ENCODE measurements at regions not wholly inside any gene's neighbourhood (a gene's known extent, or its start where the extent isn't known, plus 50 kb on each side); places are given as distances from the start of the nearest gene placed in this dataset.

DNA sequence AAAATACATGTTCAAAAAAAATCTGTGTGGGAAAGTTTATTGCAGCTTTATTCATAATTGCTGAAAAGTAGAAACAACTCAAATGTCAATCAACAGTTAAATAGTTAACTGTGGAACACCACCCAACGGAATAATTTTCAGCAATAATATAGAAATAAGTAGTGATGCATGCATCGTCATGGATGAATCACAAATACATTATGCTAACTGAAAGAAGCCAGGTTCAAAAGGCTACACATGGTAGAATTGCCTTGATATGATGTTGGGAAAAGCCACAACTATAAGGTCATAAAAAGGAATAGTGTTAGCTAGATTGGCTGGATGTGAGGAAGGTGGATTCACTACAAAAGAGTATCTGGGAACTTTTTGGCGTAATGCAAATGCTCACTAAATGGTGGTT is 82.0 kb downstream of the GMNC start:
- H3K4me3 ChIP-seq (ENCODE audit: extremely low read depth in 1 of 4, insufficient read depth in 2 of 4, low read depth in 3 of 4, low read length in 4 of 4): no peak overlapping the region
- H2BK20ac ChIP-seq (ENCODE audit: low read length): no peak overlapping the region
- no peak overlapping the region for H3K4me2 ChIP-seq (ENCODE audit: insufficient read depth in 1 of 2, low read depth in 2 of 2, low read length in 2 of 2)
- no peaks in the 10 kb centered on the region for H3K4me1 ChIP-seq (replicated peaks in 1 of 4; ENCODE audit: control insufficient read depth in 3 of 4, insufficient read depth in 4 of 4, low read length in 3 of 4)
- H3K79me1 ChIP-seq (ENCODE audit: low read depth, low read length): no peaks in the 10 kb centered on the region
- no peak for FAIRE-seq
- no peak overlapping the region for H2BK12ac ChIP-seq (ENCODE audit: low read depth, low read length)
- no peak overlapping the region for H3K9ac ChIP-seq (replicated peaks in 1 of 4; ENCODE audit: extremely low read depth in 1 of 4, low read depth in 3 of 4, low read length in 3 of 4)
- no peak overlapping the region for H4K91ac ChIP-seq (replicated peaks; ENCODE audit: insufficient read length, low read length)
- H2BK5ac ChIP-seq (ENCODE audit: low read depth, low read length): no peak overlapping the region
- H3K4ac ChIP-seq (replicated peaks; ENCODE audit: insufficient read length, low read depth, low read length): no peak overlapping the region
- no peak for DNase-seq (ENCODE audit: low read depth in 1 of 2, low spot score in 2 of 2)
- no peak overlapping the region for H2BK120ac ChIP-seq (replicated peaks; ENCODE audit: low read depth, low read length)
- H3K56ac ChIP-seq (replicated peaks; ENCODE audit: insufficient read length, low read depth, low read length): no peak overlapping the region
- no peaks in the 10 kb centered on the region for H3K79me2 ChIP-seq (ENCODE audit: control insufficient read depth in 1 of 2, insufficient read depth in 2 of 2, low read length in 2 of 2)
- H4K8ac ChIP-seq (ENCODE audit: extremely low read depth, insufficient read depth, low read length): no peak overlapping the region
- WGBS, 2 experiments (ENCODE audit: extremely low coverage in 1 of 2, insufficient coverage in 1 of 2, insufficient read length in 1 of 2, insufficient replicate concordance in 2 of 2, low coverage in 1 of 2, low lambda C conversion rate in 2 of 2, missing lambda C conversion rate in 1 of 2): 92% methylated on average over 3 of the region's 3 CpGs; no CpG with 5 or more reads in 1 of the 2 experiments
- H3K23ac ChIP-seq (ENCODE audit: insufficient read length): no peak overlapping the region
- ChIA-PET POLR2A (ENCODE audit: partially characterized antibody) (no interaction called here), CTCF (ENCODE audit: partially characterized antibody) (interaction anchor here (1.0 kb wide), 1 partner anchor 14 kb away, joined by 4 read pairs; no protein-coding TSS in a partner anchor)
- H3K23me2 ChIP-seq (ENCODE audit: low read depth, low read length): no peaks in the 10 kb centered on the region
- no peaks in the 10 kb centered on the region for H3K27me3 ChIP-seq (replicated peaks in 1 of 4; ENCODE audit: control insufficient read depth in 3 of 4, extremely low read depth in 1 of 4, insufficient read depth in 3 of 4, low read length in 3 of 4)
- no peak overlapping the region for H2AK5ac ChIP-seq (ENCODE audit: low read depth, low read length)
- no peak overlapping the region for H2AFZ ChIP-seq (ENCODE audit: low read length)
- H3K27ac ChIP-seq (ENCODE audit: low read depth, low read length): no peak overlapping the region
- H2BK15ac ChIP-seq (ENCODE audit: low read length): no peak overlapping the region
- no peak overlapping the region for H3K18ac ChIP-seq (ENCODE audit: extremely low read depth, low read length)
- no peaks in the 10 kb centered on the region for H3K9me3 ChIP-seq (ENCODE audit: insufficient read depth in 2 of 2, low read depth in 1 of 2, low read length in 1 of 2)
- H3K14ac ChIP-seq (ENCODE audit: insufficient read length): no peak overlapping the region
- no peaks in the 10 kb centered on the region for H4K20me1 ChIP-seq (replicated peaks in 1 of 2; ENCODE audit: control insufficient read depth in 1 of 2, insufficient read depth in 2 of 2, low read length in 2 of 2)
- no peaks in the 10 kb centered on the region for H3K36me3 ChIP-seq (ENCODE audit: control insufficient read depth in 2 of 4, insufficient read depth in 4 of 4, low read length in 3 of 4)
- H4K5ac ChIP-seq (ENCODE audit: insufficient read length, low read depth, low read length): no peak overlapping the region
- no peak for TF ChIP-seq SP2 (IDR thresholded peaks at IDR 0.05; ENCODE audit: low read length)
- no peak for TF ChIP-seq RXRA (IDR thresholded peaks at IDR 0.05; ENCODE audit: insufficient read depth, low read depth, low read length)
- TF ChIP-seq SIN3A (conservative IDR thresholded peaks at IDR 0.05 in 1 of 2, IDR thresholded peaks at IDR 0.05 in 1 of 2; ENCODE audit: low read depth in 1 of 2, low read length in 2 of 2): no peak
- TF ChIP-seq TEAD4 (IDR thresholded peaks at IDR 0.05; ENCODE audit: low read depth, low read length): no peak
- no peak for TF ChIP-seq SIX5 (IDR thresholded peaks at IDR 0.05; ENCODE audit: low read depth, low read length)
- TF ChIP-seq JUN (IDR thresholded peaks at IDR 0.05; ENCODE audit: low read depth, low read length): no peak
- TF ChIP-seq KDM1A (IDR thresholded peaks at IDR 0.05; ENCODE audit: borderline replicate concordance, low read length): no peak
- TF ChIP-seq, protein P1, sequence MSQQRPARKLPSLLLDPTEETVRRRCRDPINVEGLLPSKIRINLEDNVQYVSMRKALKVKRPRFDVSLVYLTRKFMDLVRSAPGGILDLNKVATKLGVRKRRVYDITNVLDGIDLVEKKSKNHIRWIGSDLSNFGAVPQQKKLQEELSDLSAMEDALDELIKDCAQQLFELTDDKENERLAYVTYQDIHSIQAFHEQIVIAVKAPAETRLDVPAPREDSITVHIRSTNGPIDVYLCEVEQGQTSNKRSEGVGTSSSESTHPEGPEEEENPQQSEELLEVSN (IDR thresholded peaks at IDR 0.05): no peak
- TF ChIP-seq EGR1 (IDR thresholded peaks at IDR 0.05; ENCODE audit: borderline replicate concordance, low read depth, low read length): no peak
- no peak for TF ChIP-seq TAF1 (IDR thresholded peaks at IDR 0.05; ENCODE audit: low read depth, low read length)
- no peak for TF ChIP-seq POU5F1 (IDR thresholded peaks at IDR 0.05; ENCODE audit: low read depth, low read length)

Data from H1 (cell line).